Common myeloid progenitor, CD34-positive (primary cell): ENCODE measurements at regions not wholly inside any gene's neighbourhood (a gene's known extent, or its start where the extent isn't known, plus 50 kb on each side); places are given as distances from the start of the nearest gene placed in this dataset.

Experiments used
- CTCF ChIA-PET: fragments of 350-600 bp; sonication (Branson Sonifier 250); formaldehyde crosslinking; loops from one replicate; lab custom pipeline; 2021; ENCODE audit warnings: antibody characterized with exemption; lab: Charles Lee
- POLR2A ChIA-PET: fragments of 350-600 bp; sonication (Branson Sonifier 250); formaldehyde crosslinking; loops from one replicate; lab custom pipeline; 2021; ENCODE audit warnings: antibody characterized with exemption; lab: Charles Lee
- DNase-seq, 3 donors: peaks; one replicate each; pipeline versions ENCODE4 v3.0.0 to v3.0.0-alpha.2; 2013
- H3K27ac ChIP-seq, 2 experiments: 1 replicate in 1 of 2; 2 replicates in 1 of 2; pipeline ENCODE4 v1.7.0; 2013; ENCODE audit warnings: inconsistent platforms in 2 of 2, low read length in 2 of 2, mild to moderate bottlenecking in 2 of 2, low read depth in 1 of 2, moderate library complexity in 1 of 2; ENCODE audit not compliant: severe bottlenecking in 2 of 2, insufficient read depth in 1 of 2, poor library complexity in 1 of 2
- H3K27me3 ChIP-seq, 5 experiments: replicated peaks in 2 of 5; 1 replicate in 3 of 5; 2 replicates in 2 of 5; pipeline versions ENCODE4 v1.6.1 to v1.7.0; 2013; ENCODE audit warnings: low read length in 4 of 5, mild to moderate bottlenecking in 2 of 5, moderate library complexity in 2 of 5, inconsistent platforms in 1 of 5; ENCODE audit not compliant: insufficient read depth in 5 of 5, control insufficient read depth in 4 of 5
- H3K36me3 ChIP-seq, 4 experiments: 1 replicate in 2 of 4; 2 replicates in 2 of 4; pipeline versions ENCODE4 v1.6.1 to v1.7.0; 2013; ENCODE audit warnings: low read length in 3 of 4, control low read depth in 1 of 4, mild to moderate bottlenecking in 1 of 4; ENCODE audit not compliant: control insufficient read depth in 4 of 4, insufficient read depth in 4 of 4
- H3K4me1 ChIP-seq, 4 experiments: 1 replicate in 3 of 4; 2 replicates in 1 of 4; pipeline versions ENCODE4 v1.6.1 to v1.7.1; 2013; ENCODE audit warnings: low read length in 3 of 4, mild to moderate bottlenecking in 3 of 4, control low read depth in 1 of 4, inconsistent platforms in 1 of 4, moderate library complexity in 1 of 4; ENCODE audit not compliant: control insufficient read depth in 4 of 4, insufficient read depth in 4 of 4; ENCODE audit errors: control extremely low read depth in 1 of 4
- H3K4me3 ChIP-seq, 7 experiments: 1 replicate in 4 of 7; 2 replicates in 3 of 7; pipeline versions ENCODE4 v1.5.1 to v1.7.0; 2013; ENCODE audit warnings: mild to moderate bottlenecking in 7 of 7, low read length in 6 of 7, moderate library complexity in 6 of 7, inconsistent platforms in 2 of 7, low read depth in 2 of 7, control low read depth in 1 of 7; ENCODE audit not compliant: insufficient read depth in 4 of 7, control insufficient read depth in 1 of 7; ENCODE audit errors: extremely low read depth in 1 of 7
- H3K9me3 ChIP-seq, 5 experiments: 1 replicate in 4 of 5; 2 replicates in 1 of 5; pipeline versions ENCODE4 v1.6.1 to v1.7.1; 2013; ENCODE audit warnings: low read length in 4 of 5, mild to moderate bottlenecking in 2 of 5, inconsistent platforms in 1 of 5, low read depth in 1 of 5, moderate library complexity in 1 of 5; ENCODE audit not compliant: control insufficient read depth in 4 of 5, insufficient read depth in 2 of 5; ENCODE audit errors: control extremely low read depth in 1 of 5
- WGBS: methylation state at CpG from one replicate; pipeline ENCODE4 v1.1.5; 2013; ENCODE audit not compliant: insufficient coverage; 5-methylcytosine and 5-hydroxymethylcytosine counted together

DNA sequence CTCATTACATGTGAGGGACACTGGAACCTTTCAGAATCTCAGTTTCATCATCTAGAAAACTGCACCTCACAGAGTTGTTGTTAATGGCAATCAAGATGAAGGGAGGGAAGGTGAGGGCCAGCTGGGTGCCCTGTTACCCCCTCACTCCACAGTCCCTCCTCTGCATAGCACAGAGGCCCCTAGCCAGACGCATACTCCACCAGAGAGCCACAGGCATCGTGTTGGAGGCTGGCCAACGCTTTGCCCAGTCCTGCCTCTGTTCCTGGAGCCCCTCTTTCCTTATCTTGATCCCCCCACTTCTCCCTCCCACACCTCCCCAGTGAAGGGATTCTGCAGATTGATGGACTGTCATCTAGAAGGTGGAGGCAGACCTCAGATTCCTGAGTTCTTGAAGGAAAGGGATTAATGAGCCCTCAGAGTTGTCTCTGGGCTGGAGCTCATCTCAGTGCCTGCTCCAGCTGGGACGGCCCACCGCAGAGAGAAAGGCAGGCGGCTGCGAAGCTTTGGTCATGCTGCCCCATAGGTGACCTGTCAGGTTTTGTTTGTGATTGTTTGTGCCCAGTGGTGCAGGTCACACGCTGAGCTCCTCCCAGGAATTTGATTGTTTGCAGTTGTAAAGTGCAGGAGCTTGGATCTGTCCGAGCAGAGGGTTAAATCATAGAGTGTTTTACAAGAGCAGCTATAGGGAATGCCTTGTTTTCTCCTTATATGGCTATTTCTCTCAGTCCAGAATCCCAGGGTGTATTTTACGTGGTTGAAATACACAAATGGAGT is 487.3 kb downstream of the CCDC171 start:
- 100% methylated on average over 8 of the region's 10 CpGs for WGBS
- H3K36me3 ChIP-seq, result no peaks in the 10 kb centered on the region
- no peaks in the 10 kb centered on the region for H3K4me1 ChIP-seq
- H3K27me3 ChIP-seq, result no peaks in the 10 kb centered on the region
- H3K9me3 ChIP-seq, result peaks cover 0 to 4% (median 0%) of the 10 kb centered on the region in 5 experiments
- no peak for DNase-seq
- no peak overlapping the region for H3K27ac ChIP-seq
- ChIA-PET CTCF (interaction anchor here (0.7 to 2.0 kb wide), 4 partner anchors 9 to 1190 kb away, joined by 3 to 5 read pairs (median 4); no protein-coding TSS in a partner anchor), POLR2A (interaction anchor here (0.8 kb wide), 1 partner anchor 18 kb away, joined by 3 read pairs; no protein-coding TSS in a partner anchor)
- H3K4me3 ChIP-seq, result no peak overlapping the region

DNA sequence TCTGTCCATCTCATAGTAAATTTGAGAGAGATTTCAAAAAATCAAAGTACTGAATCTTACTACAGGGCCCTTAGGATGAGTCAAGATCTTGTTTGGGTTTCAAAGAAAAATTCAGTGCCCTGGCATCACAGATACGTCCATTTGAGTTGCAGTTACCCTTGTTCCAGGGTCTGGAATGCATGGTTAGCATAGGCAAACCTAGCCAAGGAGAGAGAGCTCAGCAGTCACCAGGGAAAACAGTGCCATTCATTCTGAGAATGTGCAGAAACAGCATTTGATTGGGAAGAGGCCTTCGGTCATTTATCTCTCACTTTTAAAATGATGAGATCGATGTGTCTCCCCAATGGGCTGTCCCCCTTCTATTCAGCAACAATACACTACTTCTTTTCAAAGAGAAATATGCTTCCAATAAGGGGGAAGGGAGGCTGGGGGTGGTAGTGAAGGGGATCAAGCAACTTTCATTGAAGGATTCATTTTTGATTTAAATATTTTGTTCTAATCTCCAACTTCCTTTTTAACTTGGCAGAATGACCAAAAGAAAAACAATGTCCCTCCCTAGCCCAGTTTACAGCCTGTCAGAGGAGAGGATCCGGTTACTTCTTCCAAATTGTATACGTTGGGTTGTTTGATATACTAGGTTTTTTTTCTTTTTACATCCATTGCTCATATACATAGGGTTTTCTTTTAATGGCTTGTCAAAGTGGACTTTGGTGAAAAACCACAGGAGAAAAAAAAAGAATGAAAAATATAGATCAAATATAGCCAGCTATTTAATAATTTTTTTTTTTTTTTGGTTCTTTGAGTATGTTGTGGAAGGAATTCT is 491.1 kb downstream of the CCDC171 start:
- CTCF ChIA-PET, result no interaction called here
- Histone ChIP-seq H3K4me3 (no peak overlapping the region), H3K36me3 (no peaks in the 10 kb centered on the region), H3K27ac (no peak overlapping the region), H3K9me3 (no peaks in the 10 kb centered on the region), H3K4me1 (no peaks in the 10 kb centered on the region), H3K27me3 (no peaks in the 10 kb centered on the region)
- no peak for DNase-seq
- POLR2A ChIA-PET, result no interaction called here
- 100% methylated on average over 2 of the region's 5 CpGs for WGBS

DNA sequence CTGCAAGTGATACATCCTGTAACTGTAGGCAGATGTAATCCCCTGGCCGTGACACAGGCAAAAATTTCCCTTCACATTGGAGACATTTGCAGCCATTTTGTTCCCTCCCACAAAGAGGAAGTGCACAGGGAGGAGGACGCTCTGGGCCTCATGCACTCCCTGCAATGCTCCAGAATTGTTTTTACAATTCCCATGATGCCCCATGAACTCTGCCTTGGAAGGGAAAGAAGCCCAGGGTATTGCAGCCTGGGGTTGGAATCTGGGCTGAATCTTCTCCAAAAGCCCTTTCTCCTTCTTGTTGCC is 491.7 kb downstream of the CCDC171 start:
- CTCF ChIA-PET, result no interaction called here
- peak in 1 of 3 donors; percentile 10 for DNase-seq
- WGBS, result 75% methylated on average over 1 of the region's 2 CpGs

DNA sequence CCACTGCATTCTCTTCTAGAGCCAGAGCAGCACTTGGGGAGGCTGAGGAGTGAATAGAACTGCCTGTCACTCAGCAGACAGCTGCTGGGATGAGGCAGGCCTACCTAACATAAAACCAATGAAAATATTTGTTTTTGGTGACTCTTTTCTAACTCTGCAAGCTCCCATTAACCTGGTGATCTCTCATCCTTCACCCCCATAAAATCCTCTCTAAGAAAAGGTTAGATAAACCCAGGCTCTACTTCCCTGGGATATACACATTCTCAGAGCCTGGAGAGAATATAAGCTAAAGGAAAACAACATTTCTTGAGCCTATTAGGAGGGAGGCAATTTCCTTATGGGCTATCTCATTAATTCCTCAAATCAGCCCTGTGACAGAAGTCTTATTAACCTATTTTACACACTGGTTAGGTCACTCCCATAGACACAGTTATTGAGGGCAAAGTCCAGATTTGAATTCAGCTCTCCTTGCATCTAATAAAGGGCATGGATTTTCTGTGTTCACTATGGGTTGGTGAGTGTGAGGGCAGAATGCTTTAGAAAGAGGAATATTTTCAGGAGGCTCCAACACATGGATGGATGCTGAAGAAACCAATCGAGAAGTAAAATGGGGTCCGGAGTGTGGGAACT is 492.9 kb downstream of the CCDC171 start:
- WGBS, result 100% methylated on average over 2 of the region's 2 CpGs
- no peaks in the 10 kb centered on the region for H3K4me1 ChIP-seq
- H3K4me3 ChIP-seq, result no peak overlapping the region
- no peaks in the 10 kb centered on the region for H3K9me3 ChIP-seq
- no peaks in the 10 kb centered on the region for H3K36me3 ChIP-seq
- ChIA-PET POLR2A (no interaction called here), CTCF (no interaction called here)
- no peak overlapping the region for H3K27ac ChIP-seq
- H3K27me3 ChIP-seq, result no peaks in the 10 kb centered on the region
- DNase-seq, result no peak

More for the DNA sequence above, 491.7 kb downstream of the CCDC171 start:
- H3K4me1 ChIP-seq, result no peaks in the 10 kb centered on the region
- H3K36me3 ChIP-seq, result no peaks in the 10 kb centered on the region
- POLR2A ChIA-PET, result no interaction called here
- H3K27ac ChIP-seq, result no peak overlapping the region
- no peaks in the 10 kb centered on the region for H3K27me3 ChIP-seq
- H3K9me3 ChIP-seq, result no peaks in the 10 kb centered on the region
- no peak overlapping the region for H3K4me3 ChIP-seq

DNA sequence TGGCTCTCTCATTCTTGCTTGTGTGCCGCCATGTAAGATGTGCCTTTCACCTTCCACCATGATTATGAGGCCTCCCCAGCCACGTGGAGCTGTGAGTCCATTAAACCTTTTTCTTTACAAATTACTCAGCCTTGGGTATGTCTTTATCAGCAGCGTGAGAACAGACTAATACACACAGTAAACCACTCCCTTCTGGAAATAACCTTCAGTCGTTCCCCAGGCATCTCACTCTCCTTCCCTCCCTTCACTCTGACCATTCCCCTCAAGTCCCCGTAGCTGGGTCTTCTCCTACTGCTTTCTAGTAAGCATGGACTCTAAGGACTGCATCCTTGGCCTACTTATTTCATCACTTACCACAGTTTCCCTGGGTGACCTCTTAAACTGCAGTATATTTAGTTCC is 493.9 kb downstream of the CCDC171 start:
- ChIA-PET POLR2A (no interaction called here), CTCF (no interaction called here)
- H3K9me3 ChIP-seq, result no peaks in the 10 kb centered on the region
- H3K27me3 ChIP-seq, result no peaks in the 10 kb centered on the region
- no peaks in the 10 kb centered on the region for H3K4me1 ChIP-seq
- 80% methylated on average over 5 of the region's 5 CpGs for WGBS
- no peak overlapping the region for H3K4me3 ChIP-seq
- peaks cover 0 to 2% (median 0%) of the 10 kb centered on the region in 4 experiments for H3K36me3 ChIP-seq
- DNase-seq, result no peak
- no peak overlapping the region for H3K27ac ChIP-seq

DNA sequence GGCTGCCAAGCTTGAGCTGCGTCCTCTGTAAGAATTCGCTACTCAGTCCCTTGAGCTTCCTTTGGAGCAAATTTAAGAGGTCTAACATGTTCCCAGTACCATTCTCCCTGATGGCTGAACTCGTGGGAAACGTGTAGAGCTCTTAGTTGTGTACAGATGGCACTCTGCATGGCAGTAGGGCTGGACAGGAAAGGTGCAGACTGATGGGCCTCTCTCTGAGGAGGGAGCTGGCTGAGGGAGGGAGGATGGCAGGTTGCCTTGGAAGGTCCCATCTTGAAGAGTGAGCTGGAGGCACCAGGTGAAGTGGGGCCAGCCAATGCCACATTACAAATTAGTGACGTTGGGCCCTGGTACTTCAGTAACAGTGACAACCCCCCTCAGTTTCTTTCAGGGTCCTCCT is 495.3 kb downstream of the CCDC171 start:
- H3K27me3 ChIP-seq, result no peaks in the 10 kb centered on the region
- H3K4me3 ChIP-seq, result no peak overlapping the region
- peaks cover 0 to 2% (median 0%) of the 10 kb centered on the region in 4 experiments for H3K36me3 ChIP-seq
- CTCF ChIA-PET, result no interaction called here
- no peaks in the 10 kb centered on the region for H3K9me3 ChIP-seq
- DNase-seq, result no peak
- no peak overlapping the region for H3K27ac ChIP-seq
- no peaks in the 10 kb centered on the region for H3K4me1 ChIP-seq
- WGBS, result 96% methylated on average over 5 of the region's 5 CpGs
- POLR2A ChIA-PET, result no interaction called here
